Gastroesophageal sphincter (tissue), 3 donors: ENCODE measurements at regions not wholly inside any gene's neighbourhood (a gene's known extent, or its start where the extent isn't known, plus 50 kb on each side); places are given as distances from the start of the nearest gene placed in this dataset.

Experiments used
- CTCF ChIP-seq, 4 experiments: fragments of 200-600 bp in 2 of 4; fragments of 450-650 bp in 2 of 4; sonication (generic) in 1 of 4; IDR thresholded peaks; one replicate each; pipeline ENCODE4 v1.5.1; 2017 to 2019; ENCODE audit warnings: antibody characterized with exemption in 4 of 4, mild to moderate bottlenecking in 2 of 4, moderate library complexity in 2 of 4
- EP300 ChIP-seq: sonication (generic); formaldehyde crosslinking; IDR thresholded peaks from one replicate; pipeline ENCODE4 v1.6.1; 2017; ENCODE audit warnings: antibody characterized with exemption, mild to moderate bottlenecking
- POLR2A ChIP-seq, 2 donors: fragments of 450-650 bp; IDR thresholded peaks; one replicate each; pipeline ENCODE4 v1.6.1; 2017; ENCODE audit warnings: antibody characterized with exemption in 2 of 2, mild to moderate bottlenecking in 2 of 2, moderate library complexity in 1 of 2
- POLR2AphosphoS5 ChIP-seq: sonication (generic); formaldehyde crosslinking; IDR thresholded peaks from one replicate; pipeline ENCODE4 v1.6.1; 2017; ENCODE audit warnings: antibody characterized with exemption

GRCh38 chr15:96124436-96124835 is 206.1 kb upstream of the NR2F2 start:
- TF ChIP-seq POLR2AphosphoS5 (no peak), CTCF (IDR thresholded peaks at IDR 0.05) (no peak), POLR2A (IDR thresholded peaks at IDR 0.05) (no peak), EP300 (no peak)
